OCI-LY3 (cell line): ENCODE measurements at regions not wholly inside any gene's neighbourhood (a gene's known extent, or its start where the extent isn't known, plus 50 kb on each side); places are given as distances from the start of the nearest gene placed in this dataset.

Experiments
- EZH2phosphoT487 ChIP-seq: fragments of 200-600 bp; shearing (Covaris generic); IDR thresholded peaks from 2 replicates; pipeline ENCODE4 v1.6.1; 2018; ENCODE audit warnings: antibody characterized with exemption, mixed run types, low read depth
- TF ChIP-seq, protein P1 (sequence below): fragments of 200-600, 300-600 bp; sonication (generic); IDR thresholded peaks from 2 replicates; pipeline ENCODE4 v1.5.1; 2014; ENCODE audit warnings: antibody characterized with exemption, low read length, low read depth

DNA sequence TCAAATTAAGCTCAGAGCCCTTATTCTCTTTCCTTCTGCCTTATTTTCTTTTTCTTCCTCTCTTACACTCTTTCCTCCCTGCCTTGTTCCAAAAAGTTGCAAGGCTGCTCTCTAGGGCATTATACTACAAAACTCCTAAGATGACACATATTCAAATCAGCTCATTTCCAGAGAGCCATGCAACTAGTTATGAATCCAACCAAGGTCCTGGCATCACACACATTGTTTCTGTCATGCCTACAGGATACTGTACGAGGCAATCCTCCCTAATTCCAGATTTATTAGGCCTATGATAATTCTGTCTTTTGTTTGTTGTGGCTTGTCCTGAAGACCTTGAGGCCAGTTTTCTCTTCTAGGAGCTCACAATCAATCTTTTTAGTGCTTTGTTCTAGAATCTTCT, 87.0 kb upstream of the TBCA start:
- TF ChIP-seq, protein P1, sequence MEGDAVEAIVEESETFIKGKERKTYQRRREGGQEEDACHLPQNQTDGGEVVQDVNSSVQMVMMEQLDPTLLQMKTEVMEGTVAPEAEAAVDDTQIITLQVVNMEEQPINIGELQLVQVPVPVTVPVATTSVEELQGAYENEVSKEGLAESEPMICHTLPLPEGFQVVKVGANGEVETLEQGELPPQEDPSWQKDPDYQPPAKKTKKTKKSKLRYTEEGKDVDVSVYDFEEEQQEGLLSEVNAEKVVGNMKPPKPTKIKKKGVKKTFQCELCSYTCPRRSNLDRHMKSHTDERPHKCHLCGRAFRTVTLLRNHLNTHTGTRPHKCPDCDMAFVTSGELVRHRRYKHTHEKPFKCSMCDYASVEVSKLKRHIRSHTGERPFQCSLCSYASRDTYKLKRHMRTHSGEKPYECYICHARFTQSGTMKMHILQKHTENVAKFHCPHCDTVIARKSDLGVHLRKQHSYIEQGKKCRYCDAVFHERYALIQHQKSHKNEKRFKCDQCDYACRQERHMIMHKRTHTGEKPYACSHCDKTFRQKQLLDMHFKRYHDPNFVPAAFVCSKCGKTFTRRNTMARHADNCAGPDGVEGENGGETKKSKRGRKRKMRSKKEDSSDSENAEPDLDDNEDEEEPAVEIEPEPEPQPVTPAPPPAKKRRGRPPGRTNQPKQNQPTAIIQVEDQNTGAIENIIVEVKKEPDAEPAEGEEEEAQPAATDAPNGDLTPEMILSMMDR, result no peak
- no peak for TF ChIP-seq EZH2phosphoT487
